Activated CD4-positive, alpha-beta T cell treated with anti-CD3 and anti-CD28 coated beads, Interleukin-2, amount 50 U/mL, for 16 hours (primary cell): ENCODE measurements at regions not wholly inside any gene's neighbourhood (a gene's known extent, or its start where the extent isn't known, plus 50 kb on each side); places are given as distances from the start of the nearest gene placed in this dataset.

ENCODE experiments used
- DNase-seq: peaks from one replicate; pipeline ENCODE4 v3.0.0-alpha.2; 2020

DNA sequence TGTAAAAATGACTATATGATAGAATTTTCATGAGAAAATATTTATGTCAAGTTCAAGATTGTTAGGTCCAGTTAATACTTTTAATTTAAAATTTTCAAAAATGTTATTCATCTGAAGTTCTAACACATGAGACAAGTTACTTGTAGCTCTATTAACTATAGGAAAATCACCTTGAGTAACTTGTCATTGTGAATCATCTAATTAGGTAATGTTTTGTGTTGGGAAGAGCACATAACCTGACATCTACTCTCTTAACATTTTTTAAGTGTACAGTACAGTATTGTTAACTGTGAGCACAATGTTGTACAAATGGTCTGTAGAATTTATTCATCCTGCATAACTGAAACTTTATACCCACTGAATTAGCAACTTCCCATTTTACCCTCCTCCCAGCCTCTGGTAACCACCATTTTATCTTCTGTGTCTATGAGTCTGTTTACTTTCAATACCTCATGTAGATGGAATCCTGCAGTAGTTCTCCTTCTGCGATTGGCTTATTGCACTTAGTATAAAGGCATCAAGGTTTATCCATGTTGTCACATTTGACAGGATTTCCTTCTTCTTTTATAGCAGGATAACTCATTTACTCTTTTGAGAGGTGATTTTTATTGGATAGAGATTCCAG, 54.6 kb downstream of the ARL4A start:
- no peak for DNase-seq

DNA sequence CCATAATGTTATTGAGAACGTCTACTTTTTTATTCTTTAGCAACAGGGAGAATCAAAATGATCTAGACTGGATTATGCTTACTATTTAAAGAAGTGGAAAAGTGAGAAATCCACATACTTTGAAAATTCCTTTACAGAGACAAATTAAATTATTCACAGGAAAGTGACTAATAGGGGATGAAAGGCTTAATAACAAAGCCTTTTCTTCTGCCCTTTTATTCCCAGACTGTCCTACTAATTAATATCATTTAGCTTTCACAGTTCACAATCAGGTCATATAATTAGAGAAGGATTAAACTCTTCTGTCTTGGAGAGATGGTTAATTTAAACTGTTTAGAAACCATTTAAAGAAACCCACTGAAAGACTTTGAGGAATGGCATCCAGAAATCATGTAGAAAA, 58.8 kb downstream of the ARL4A start:
- no peak for DNase-seq

DNA sequence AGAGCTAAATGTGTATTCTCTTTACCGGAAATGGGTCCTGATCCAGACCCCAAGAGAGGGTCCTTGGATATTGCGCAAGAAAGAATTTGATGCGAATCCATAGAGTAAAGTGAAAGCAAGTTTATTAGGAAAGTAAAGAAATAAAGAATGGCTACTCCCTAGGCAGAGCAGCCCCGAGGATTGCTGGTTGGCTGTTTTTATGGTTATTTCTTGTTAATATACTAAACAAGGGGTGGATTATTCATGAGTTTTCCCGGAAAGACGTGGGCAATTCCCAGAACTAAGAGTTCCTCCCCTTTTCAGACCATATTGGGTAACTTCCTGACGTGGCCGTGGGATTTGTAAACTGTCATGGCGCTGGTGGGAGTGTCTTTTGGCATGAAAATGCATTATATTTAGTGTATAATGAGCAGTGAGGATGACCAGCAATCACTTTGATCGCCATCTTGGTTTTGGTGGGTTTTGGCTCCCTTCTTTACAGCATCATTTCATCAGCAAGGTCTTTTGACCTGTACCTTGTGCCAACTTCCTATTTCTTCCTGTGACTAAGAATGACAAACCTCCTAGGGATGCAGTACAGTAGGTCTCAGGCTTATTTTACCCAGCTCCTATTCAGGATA, 60.4 kb downstream of the ARL4A start:
- no peak for DNase-seq

DNA sequence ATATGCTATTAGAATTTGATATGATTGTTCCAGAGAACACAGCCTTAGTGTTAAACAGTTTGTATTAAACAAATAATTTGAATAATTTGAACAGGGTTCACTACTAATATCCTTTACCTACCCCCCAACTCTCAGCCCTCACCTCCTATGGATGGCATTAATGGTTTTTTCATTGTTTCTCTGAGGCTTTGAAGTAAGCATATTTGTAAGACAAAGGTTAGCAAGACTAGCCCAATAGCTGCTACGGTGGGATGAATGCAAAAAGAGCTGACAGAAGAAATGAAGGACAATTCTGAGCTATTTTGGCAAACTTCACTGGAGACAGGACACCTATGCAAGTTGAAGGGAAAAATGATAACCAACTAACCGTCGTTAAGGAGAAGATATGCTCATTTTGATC, 61.6 kb downstream of the ARL4A start:
- no peak for DNase-seq

DNA sequence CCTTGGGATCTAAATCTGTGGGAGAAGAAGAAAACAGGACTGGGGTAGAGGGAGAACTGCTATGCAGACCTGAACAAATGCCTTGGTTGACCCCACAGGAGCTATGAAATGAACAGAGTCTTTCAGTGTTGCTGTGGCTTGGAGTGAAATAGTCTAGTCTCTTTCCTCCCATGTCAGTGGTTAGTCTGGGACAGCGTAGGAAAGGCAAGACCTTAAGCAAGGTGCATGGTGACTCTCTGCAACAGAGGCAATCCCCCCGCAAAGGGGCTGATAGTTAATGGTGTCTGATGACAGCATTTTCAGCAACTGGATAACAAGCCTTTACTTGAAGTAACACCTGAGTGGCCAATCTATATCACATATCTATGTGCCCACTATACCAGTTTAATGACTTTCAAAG, 62.3 kb downstream of the ARL4A start:
- no peak for DNase-seq

DNA sequence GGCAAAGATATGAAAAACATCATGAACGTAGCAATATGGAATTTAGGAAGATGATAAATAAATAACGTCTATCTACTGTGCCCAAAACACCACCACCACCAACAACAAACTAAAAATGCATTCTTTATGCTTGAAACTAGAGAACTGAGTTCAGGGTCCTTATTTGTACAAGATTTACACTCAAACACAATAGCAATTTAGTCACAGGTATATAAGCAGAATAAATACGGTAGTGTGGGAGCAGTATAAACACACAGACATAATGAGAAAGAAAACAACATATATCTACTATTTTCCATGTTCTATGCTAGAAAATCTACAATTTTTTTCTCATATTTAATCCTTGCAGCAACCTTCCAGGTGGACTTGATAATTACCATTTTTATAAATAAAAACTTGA, 64.3 kb downstream of the ARL4A start:
- DNase-seq: no peak

DNA sequence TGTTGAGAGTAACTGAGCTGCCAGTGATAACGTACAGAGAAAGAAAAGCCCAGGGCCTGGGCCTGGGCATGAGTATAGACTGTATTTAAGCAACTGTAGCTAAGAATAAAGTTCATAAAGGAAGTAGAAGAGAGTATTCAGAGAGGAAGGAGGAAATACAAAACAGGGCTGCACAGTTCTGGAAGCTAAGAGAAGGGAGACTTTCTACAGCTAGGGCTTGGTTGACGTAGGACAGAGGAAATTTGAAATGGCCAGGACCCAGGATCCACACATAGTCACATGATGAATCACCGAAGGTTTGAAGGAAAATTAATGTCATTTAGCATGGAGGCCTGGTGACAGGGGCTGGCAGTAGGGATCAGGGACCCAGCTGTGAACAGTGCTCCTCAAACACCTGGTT, 66.7 kb downstream of the ARL4A start:
- DNase-seq: no peak

DNA sequence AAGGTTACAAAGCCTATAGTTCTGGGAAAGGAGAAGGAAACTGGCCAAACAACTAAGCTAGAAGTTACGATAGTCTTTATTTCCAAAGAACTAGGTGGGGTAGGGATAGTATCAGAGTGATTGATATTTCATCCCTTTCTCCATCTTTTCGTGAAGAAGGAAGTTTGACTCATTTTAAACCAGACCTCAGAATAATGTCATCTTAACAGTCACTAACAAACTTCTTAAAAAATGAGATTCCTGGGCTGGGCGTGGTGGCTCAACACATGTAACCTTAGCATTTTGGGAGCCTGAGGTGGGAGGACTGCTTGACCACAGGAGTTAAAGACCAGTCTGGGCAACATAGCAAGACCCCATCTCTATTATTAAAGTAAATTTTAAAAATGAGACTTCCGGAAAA, 69.4 kb downstream of the ARL4A start:
- no peak for DNase-seq

DNA sequence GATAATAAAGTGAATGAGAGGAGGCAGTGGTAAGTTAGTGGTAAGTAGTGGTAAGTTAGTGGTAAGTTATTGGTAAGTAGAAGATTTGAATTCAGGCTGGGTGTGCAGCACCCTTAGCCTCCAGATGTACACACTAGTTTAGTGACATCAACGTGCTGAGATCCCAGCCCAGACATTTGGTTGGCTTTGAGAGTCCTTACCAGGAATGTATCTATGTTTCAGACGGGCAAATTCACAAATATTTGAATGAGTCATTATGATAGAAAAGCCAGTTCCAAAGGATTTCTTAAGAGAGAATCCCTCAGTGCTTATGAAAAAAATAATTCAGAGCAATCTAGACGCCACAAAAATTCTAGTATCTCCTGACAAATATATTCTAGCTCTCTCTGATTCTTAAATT, 70.0 kb downstream of the ARL4A start:
- DNase-seq: no peak

DNA sequence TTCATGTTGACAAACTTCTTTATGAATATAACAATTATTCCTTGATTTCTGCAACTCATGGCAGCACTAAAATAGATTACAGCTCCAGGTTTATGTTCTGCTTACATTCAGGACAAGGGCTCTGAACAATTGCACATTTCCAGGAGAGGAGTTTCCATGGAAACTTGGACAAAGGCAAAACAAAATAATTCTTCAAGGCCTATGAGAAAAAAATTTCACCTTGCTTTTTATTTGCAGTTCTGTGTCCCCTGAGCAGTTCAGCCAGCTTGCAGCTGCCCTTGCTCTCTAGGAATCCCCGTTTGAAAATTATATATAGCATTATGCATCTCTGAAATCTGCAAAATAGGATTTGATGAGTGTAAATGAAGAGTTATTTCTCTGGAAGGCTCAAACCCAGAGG, 71.7 kb downstream of the ARL4A start:
- DNase-seq: no peak

DNA sequence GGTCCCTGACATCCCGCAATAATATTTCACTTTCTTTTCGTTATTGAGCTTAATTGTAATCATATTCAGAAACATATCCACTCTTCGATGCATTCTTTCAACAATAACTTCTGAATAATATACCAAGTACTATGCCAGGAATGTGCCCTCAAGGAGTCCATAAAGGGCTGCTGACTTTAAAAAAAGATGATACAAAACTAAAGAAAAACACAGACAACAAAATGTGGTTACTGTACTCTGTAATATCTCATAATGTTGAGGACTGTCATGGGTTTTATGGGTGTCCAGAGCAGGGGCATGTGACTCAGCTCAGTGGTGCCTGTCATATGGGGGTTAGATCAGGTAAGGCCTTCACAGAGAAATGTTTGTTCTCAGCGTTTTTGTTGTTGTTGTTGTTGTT, 73.7 kb downstream of the ARL4A start:
- DNase-seq: no peak

DNA sequence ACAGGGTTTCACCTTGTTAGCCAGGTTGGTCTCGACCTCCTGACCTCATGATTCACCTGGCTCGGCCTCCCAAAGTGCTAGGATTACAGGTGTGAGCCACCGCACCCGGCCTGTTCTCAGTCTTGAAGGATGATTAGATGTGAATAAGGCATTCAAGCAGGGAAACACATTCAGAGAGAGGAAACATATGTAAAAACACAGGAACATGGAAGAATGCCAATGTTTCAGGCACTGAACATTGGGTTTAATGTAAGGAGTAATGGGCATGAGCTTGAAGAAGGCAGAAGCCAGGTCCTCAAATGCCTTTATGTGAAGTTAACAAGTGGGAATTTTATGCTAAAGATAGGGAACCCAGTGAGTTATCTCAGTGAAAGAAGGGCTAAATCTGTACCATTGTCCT, 74.3 kb downstream of the ARL4A start:
- DNase-seq: no peak

DNA sequence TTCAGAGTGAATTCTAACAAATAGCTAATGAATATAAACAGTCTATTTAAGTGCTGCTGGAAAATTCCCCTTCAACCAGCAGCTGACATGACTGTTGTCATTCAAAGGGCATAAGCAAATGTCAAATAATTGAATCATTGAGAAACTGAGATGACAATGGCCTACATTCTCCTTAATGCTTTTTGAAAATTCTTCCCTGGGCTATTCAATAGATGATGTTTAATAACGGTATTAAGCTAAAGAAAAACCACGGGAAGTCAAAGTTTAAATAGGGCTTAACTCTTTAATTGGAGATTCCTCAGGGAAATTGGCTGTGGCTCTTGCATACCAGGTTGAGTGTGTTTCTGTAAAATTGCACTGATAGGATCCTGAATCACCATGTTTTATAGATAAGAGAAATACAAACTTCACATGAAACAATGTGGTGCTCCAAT, 77.0 kb downstream of the ARL4A start:
- DNase-seq: no peak

DNA sequence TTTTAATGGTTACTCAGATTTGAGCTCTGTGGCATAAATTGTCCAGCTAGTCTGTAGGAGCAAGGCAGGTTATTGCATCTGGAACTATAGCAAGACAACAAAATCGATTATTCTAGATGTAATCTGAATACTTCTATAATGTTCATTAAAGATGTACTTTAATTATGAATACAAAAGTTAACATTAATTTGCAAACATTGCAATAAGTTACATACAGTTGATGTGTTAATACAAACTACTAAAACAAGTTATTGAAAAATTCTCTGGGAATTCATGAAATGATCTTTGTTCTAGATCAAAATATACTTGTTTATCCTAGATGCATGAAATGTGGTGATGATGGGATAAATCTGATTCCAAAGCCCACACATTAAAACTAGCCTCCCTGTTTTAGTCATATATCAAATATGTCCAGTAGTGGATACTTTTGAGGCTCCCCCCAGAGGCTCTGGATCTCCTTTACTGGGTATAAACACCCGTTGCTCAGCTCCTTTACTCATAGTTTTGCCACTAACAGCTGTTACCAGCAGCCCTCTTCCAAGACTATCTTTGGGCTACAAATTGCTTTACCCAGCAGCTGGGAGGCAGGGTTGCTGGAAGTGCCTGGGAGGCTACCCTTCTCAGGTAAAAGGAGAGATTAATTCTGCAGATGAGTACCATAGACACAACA, 78.1 kb downstream of the ARL4A start:
- no peak for DNase-seq

DNA sequence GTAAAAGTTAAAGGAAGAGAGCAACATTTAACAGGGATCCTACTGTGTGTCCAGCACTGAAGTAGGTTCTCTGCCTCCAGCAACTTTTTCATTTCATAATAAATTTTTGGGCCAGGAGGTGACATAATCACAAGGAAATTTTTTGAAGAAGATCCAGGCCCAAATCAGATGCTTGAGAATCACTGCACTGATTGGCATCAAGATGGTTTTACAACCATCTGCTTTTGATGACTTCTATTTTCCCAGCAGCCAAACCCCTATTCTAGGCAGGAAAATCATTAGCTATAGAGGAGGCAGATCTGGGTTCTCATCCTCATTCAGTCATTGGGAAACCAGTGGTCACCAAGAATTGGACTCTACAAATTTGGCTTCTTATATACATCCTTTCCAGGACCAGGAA, 79.0 kb downstream of the ARL4A start:
- DNase-seq: no peak

DNA sequence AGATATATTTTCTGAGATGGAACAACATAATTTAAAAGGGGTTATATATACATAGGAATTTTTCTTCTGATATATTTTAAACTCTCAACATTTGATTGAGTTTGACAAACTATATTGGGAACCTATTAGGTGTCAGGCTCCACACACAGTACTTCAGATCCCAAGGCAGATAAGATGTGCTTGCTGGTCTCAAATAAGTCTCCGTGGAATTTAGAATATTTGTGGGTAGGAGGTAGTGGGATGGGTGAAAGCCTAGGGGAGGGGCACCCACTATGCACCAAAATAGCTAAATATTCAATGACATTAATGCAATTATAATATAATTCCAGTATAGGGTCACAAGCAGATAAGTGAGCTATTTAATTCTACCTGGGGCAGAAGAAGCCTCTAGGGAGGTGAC, 81.5 kb downstream of the ARL4A start:
- no peak for DNase-seq

DNA sequence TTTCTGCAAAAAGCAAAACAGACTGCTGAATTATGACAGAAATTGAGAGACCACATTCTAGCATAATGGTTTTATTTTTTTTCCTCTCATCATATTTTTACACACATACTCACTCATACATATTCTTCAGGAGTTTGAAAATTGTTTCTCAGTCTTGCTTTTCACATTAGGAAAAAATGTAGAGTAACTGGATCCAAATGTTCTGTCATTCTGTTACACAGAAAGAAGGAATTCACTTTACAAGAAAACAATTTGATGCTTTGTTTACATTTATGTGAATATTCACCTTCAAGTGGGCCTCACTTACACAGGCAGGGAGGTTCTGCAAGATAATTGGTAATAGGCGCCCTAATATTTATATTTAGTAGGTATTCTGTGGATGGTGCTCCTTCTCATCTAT, 82.0 kb downstream of the ARL4A start:
- DNase-seq: no peak

DNA sequence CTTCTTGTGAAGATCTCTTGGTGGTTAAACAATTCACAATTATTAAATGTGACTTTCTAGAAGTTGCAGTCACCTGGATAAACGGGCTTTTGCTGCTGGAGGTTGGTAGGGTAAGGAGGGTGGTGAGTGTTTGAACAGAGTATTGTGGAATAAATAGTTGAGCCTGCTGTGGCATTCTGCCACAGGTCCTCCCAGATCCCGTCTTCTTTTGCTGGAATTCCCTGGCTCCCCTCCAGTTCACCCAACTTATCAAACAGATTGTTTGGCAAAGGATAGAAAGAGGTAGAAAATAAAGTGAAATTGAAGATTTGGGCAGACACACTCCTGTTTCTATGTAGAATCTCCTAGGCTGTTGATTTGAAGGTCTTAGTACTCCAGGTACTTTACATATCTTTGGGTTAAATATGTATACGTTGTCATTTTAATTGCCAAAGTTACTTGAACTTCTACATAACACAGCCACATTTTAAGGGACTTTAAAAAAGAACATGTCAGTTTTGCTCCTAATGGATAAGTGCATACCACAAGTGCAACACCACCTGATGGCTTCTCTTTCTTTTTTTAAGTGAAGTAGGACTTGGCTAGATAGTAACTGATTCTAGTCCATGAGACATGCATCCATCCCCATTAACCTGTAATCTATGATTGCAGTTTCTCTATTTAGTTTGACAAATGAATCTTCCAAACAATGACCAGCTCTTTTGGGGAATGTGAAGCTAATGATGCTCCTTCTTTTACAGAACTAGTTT, 83.0 kb downstream of the ARL4A start:
- no peak for DNase-seq

DNA sequence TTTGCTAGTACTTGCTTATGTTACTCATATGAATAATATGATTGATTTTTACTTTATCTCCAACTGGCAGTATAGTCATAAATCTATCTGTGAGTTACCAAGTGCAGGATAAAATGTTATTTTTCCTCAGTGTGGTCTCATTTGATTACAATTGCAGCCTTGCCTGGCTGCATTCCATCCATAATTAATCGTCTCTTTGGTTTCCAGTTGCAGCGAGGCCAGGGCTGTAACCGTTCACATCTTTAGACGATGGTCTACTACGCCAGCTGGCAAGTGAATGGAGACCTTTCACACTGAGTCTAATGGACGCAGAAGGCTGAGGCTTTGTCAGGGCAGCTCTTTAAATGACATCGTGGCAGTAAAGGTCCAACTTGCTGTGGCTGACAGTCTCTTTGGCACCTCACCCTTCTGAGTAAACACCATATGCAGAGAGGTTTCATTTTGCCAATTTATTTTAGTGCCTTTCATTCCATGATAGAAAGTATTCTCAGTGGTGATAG, 84.0 kb downstream of the ARL4A start:
- no peak for DNase-seq

DNA sequence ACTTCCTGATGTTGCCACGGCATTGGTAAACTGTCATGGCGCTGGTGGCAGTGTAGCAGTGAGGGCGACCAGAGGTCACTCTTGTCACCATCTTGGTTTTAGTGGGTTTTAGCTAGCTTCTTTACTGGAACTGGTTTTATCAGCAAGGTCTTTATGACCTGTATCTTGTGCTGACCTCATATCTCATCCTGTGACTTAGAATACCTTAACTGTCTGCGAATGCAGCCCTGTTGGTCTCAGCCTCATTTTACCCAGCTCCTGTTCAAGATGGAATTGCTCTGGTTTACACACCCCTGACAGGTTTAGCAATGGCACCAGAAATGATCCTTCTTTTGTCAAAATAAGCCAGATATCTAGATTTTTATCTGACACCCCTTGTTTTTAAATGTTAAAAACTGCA, 85.3 kb downstream of the ARL4A start:
- DNase-seq: no peak

DNA sequence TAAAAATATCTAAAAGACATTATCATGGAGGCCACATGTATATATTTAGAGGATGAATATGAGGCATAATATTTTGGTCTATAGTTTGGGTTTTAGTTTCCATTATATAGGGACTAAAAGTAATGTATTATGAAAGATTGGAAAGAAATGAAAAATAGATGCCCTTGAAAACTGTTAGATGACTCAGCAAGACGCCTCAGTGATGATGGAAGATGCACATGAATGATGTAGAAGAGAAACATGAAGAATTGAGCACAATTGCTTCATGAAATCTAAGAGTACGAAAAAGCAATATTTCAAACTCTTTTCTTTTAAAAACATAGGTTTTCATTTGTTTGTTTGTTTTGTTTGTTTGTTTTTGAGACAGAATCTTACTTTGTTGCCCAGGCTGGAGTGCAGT, 89.8 kb downstream of the ARL4A start:
- DNase-seq: no peak

DNA sequence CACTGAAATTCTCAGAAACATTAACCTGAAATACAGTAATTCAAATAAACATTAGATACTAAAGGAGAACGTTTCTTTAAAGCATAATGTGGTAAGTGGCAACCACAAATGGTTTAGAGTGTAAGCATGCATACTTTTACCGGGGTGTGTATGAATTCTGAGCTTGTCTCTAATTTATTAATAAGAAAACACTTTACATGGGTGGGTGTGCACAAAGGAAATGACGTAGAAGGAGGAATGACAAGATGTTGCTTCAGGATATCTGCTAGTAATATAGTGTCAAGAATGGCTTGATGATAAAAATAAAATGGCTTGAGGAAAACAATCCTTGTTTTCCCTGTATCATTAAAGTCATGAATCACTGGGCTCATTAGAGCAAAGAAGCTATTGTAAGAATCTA, 92.5 kb downstream of the ARL4A start:
- DNase-seq: no peak

DNA sequence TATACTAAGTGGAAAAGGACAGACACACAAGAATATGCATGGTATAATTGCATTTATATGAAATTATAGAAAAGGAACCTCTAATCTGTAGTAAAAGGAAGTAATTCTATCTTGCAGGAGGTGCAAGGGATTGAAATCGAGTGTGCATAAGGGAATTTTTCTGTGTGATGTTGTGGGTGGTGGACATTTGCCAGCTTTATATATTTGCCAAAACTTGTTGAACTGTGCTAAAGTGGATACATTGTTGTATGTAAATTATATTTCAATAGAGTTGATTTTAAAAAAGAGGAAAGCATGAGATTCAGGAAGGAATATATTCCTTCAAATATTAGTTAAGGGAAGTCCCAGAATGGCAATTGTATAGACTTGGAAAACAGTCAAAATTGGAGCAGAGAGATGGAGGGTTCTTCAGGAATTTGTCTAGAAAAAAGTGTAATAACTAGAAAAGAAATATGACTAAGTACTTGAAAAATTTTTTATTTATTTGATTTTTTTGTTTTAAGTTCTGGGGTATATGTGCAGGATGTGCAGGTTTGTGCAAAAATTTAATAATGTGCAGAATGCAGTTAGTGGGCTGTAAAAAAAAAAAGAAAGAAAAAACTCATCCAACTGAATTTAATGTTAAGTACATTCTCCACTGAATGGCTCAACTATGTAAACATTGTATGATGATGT, 96.1 kb downstream of the ARL4A start:
- no peak for DNase-seq
